ENCODE measurements at regions not wholly inside any gene's neighbourhood (a gene's known extent, or its start where the extent isn't known, plus 50 kb on each side); places are given as distances from the start of the nearest gene placed in this dataset.

GRCh38 chr12:89289720-89290119 lies 62.6 kb downstream of the DUSP6 start:
- no peak for TF ChIP-seq CTCF (IDR thresholded peaks at IDR 0.05)

- no peak for TF ChIP-seq CTCF (IDR thresholded peaks at IDR 0.05)
Observed at GRCh38 chr12:89288959-89289358, 63.3 kb downstream of the DUSP6 start.

GRCh38 chr12:89286501-89286900 lies 65.8 kb downstream of the DUSP6 start:
- no peak for TF ChIP-seq CTCF (IDR thresholded peaks at IDR 0.05)

- no peak for TF ChIP-seq CTCF (IDR thresholded peaks at IDR 0.05)
Observed at GRCh38 chr12:89281539-89281867, 70.8 kb downstream of the DUSP6 start.

GRCh38 chr12:89280833-89281538 lies 71.3 kb downstream of the DUSP6 start:
- TF ChIP-seq CTCF (IDR thresholded peaks at IDR 0.05), result no peak

- TF ChIP-seq CTCF (IDR thresholded peaks at IDR 0.05), result no peak
Observed at GRCh38 chr12:89279499-89279898, 72.8 kb downstream of the DUSP6 start.

GRCh38 chr12:89278862-89279261 lies 73.4 kb downstream of the DUSP6 start:
- no peak for TF ChIP-seq CTCF (IDR thresholded peaks at IDR 0.05)

- no peak for TF ChIP-seq CTCF (IDR thresholded peaks at IDR 0.05)
Observed at GRCh38 chr12:89278169-89278568, 74.1 kb downstream of the DUSP6 start.
